Upper lobe of left lung (tissue), 6 donors: ENCODE measurements at regions not wholly inside any gene's neighbourhood (a gene's known extent, or its start where the extent isn't known, plus 50 kb on each side); places are given as distances from the start of the nearest gene placed in this dataset.

Experiments
- ATAC-seq, 2 donors: fragments of 200-7000 bp; cut with Tn5 transposase; one replicate each; pipeline ENCODE4 v1.9.1; 2022; ENCODE audit warnings: mild to moderate bottlenecking in 2 of 2, moderate library complexity in 2 of 2; ENCODE audit not compliant: low FRiP score in 2 of 2
- DNase-seq, 2 donors: peaks; one replicate each; pipeline ENCODE4 v3.0.0-alpha.2; 2019 to 2020
- H3K27ac ChIP-seq, 4 donors: fragments of 200-600 bp; sonication (generic); one replicate each; pipeline ENCODE4 v1.5.1; 2016 to 2019
- H3K27me3 ChIP-seq, 4 donors: fragments of 200-600 bp; sonication (generic); one replicate each; pipeline ENCODE4 v1.5.1; 2017 to 2019
- H3K36me3 ChIP-seq, 4 donors: fragments of 200-600 bp; sonication (generic); one replicate each; pipeline ENCODE4 v1.5.1; 2016 to 2019
- H3K4me1 ChIP-seq, 4 donors: fragments of 200-600 bp; sonication (generic); one replicate each; pipeline ENCODE4 v1.5.1; 2018 to 2019
- H3K4me3 ChIP-seq, 4 donors: fragments of 200-600 bp; sonication (generic); one replicate each; pipeline ENCODE4 v1.5.1; 2017 to 2019; ENCODE audit warnings: mild to moderate bottlenecking in 2 of 4, moderate library complexity in 1 of 4
- H3K9me3 ChIP-seq, 4 donors: fragments of 200-600 bp; sonication (generic); one replicate each; pipeline ENCODE4 v1.5.1; 2018 to 2019
- EP300 ChIP-seq, 4 donors: sonication (generic); formaldehyde crosslinking; IDR thresholded peaks; one replicate each; pipeline ENCODE4 v1.5.1; 2017; ENCODE audit warnings: antibody characterized with exemption in 4 of 4, control low read depth in 2 of 4
- POLR2A ChIP-seq, 4 donors: fragments of 450-650 bp; IDR thresholded peaks; one replicate each; pipeline ENCODE4 v1.5.1; 2016 to 2017; ENCODE audit warnings: antibody characterized with exemption in 4 of 4, mild to moderate bottlenecking in 2 of 4
- POLR2AphosphoS5 ChIP-seq, 2 donors: sonication (generic); formaldehyde crosslinking; IDR thresholded peaks; one replicate each; pipeline ENCODE4 v1.5.1; 2017; ENCODE audit warnings: antibody characterized with exemption in 2 of 2
- WGBS, 2 donors: methylation state at CpG; one replicate each; pipeline ENCODE4 v1.1.5; 2017 to 2018; 5-methylcytosine and 5-hydroxymethylcytosine counted together
- TF ChIP-seq, protein P1 (sequence below), 6 experiments: fragments of 450-650 bp in 4 of 6; fragments of 200-600 bp in 2 of 6; sonication (generic) in 2 of 6; IDR thresholded peaks; one replicate each; pipeline ENCODE4 v1.5.1; 2016 to 2019; ENCODE audit warnings: antibody characterized with exemption in 6 of 6
- donor health status: DM: no; HTN: no; CAD: no; lungs with moderate emphysema.
- donor health status: DM: no; HTN: yes; CAD: no; lungs with severe emphysema.

DNA sequence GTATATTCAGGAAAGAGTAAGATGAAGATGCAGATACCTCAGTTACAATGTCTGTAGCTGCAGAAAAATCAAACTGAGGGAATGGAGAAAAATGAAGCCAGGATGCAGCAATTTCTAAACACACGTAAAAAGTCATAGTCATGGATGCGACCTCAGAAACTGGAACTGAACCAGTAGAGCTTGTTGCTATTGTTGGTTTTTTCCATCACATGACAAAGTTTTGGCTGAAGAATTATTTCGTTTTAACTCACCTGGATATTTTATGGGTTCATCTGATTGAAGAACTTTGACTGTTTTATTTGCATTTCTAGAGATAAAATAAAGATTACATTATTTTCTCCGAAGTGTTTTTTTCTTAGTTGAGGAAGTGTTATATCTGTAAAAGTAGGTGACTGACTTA is 591.2 kb downstream of the ZBBX start:
- Histone ChIP-seq H3K4me1 (no peaks in the 10 kb centered on the region), H3K36me3 (no peaks in the 10 kb centered on the region), H3K9me3 (no peaks in the 10 kb centered on the region), H3K27ac (no peak overlapping the region), H3K4me3 (no peak overlapping the region), H3K27me3 (no peaks in the 10 kb centered on the region)
- ATAC-seq (no peak), DNase-seq (no peak)
- WGBS, 2 donors: 75 to 83% methylated on average over 4 of the region's 4 CpGs
- TF ChIP-seq POLR2AphosphoS5 (IDR thresholded peaks at IDR 0.05): no peak
- TF ChIP-seq POLR2A (IDR thresholded peaks at IDR 0.05): no peak
- no peak for TF ChIP-seq EP300 (IDR thresholded peaks at IDR 0.05)
- TF ChIP-seq, protein P1, sequence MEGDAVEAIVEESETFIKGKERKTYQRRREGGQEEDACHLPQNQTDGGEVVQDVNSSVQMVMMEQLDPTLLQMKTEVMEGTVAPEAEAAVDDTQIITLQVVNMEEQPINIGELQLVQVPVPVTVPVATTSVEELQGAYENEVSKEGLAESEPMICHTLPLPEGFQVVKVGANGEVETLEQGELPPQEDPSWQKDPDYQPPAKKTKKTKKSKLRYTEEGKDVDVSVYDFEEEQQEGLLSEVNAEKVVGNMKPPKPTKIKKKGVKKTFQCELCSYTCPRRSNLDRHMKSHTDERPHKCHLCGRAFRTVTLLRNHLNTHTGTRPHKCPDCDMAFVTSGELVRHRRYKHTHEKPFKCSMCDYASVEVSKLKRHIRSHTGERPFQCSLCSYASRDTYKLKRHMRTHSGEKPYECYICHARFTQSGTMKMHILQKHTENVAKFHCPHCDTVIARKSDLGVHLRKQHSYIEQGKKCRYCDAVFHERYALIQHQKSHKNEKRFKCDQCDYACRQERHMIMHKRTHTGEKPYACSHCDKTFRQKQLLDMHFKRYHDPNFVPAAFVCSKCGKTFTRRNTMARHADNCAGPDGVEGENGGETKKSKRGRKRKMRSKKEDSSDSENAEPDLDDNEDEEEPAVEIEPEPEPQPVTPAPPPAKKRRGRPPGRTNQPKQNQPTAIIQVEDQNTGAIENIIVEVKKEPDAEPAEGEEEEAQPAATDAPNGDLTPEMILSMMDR (IDR thresholded peaks at IDR 0.05): no peak

DNA sequence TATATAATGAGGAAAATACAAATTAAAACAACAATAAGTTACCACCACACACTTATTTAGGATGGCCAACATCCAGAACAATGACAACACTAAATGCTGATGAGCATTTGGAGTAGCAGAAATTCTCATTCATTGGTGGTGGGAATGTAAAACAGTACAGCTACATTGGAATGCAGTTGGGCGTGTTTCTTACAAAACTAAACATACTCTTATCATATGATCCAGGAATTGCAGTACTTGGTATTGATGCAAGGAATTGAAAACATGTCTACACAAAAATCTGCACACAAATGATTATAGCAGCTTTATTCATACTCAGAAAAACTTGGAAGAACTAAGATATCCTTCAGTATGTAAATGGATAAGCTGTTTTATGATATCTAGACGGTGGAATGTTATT is 594.2 kb downstream of the ZBBX start:
- Histone ChIP-seq H3K27me3 (no peaks in the 10 kb centered on the region), H3K4me1 (no peaks in the 10 kb centered on the region), H3K27ac (no peak overlapping the region), H3K4me3 (no peak overlapping the region), H3K9me3 (peaks cover 0 to 4% (median 0%) of the 10 kb centered on the region in 4 donors), H3K36me3 (no peaks in the 10 kb centered on the region)
- DNase-seq (no peak), ATAC-seq (no peak)
- 22 to 46% methylated on average over 2 of the region's 2 CpGs for WGBS, 2 donors
- TF ChIP-seq EP300 (IDR thresholded peaks at IDR 0.05) (no peak), POLR2A (IDR thresholded peaks at IDR 0.05) (no peak), POLR2AphosphoS5 (IDR thresholded peaks at IDR 0.05) (no peak)
- TF ChIP-seq, protein P1 (IDR thresholded peaks at IDR 0.05): no peak

DNA sequence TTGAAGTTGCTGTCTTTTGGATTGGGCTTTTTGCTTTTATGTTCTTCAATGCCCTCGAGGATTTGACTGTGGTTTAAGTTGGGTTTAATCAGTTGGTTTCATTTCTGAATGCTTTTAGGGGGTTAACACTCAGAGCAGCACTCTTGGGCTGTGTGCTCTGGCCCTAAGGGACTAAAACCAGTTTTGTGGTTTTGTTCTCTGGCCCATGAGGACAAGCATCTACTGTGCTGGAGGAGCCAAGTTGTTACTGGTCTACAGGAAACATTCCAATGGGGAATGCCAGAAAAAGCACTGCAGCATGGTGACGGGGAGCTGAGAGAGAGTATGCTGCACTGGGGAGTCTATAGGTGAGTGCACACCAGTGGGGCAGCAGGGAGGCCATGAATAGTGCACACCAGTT is 596.9 kb downstream of the ZBBX start:
- Histone ChIP-seq H3K27me3 (no peaks in the 10 kb centered on the region), H3K9me3 (peaks cover 0 to 4% (median 0%) of the 10 kb centered on the region in 4 donors), H3K4me1 (no peaks in the 10 kb centered on the region), H3K36me3 (no peaks in the 10 kb centered on the region), H3K27ac (no peak overlapping the region), H3K4me3 (no peak overlapping the region)
- 65 to 66% methylated on average over 2 of the region's 2 CpGs for WGBS, 2 donors
- ATAC-seq (no peak), DNase-seq (no peak)
- no peak for TF ChIP-seq EP300 (IDR thresholded peaks at IDR 0.05)
- TF ChIP-seq POLR2AphosphoS5 (IDR thresholded peaks at IDR 0.05): no peak
- no peak for TF ChIP-seq POLR2A (IDR thresholded peaks at IDR 0.05)
- TF ChIP-seq, protein P1 (IDR thresholded peaks at IDR 0.05): no peak

DNA sequence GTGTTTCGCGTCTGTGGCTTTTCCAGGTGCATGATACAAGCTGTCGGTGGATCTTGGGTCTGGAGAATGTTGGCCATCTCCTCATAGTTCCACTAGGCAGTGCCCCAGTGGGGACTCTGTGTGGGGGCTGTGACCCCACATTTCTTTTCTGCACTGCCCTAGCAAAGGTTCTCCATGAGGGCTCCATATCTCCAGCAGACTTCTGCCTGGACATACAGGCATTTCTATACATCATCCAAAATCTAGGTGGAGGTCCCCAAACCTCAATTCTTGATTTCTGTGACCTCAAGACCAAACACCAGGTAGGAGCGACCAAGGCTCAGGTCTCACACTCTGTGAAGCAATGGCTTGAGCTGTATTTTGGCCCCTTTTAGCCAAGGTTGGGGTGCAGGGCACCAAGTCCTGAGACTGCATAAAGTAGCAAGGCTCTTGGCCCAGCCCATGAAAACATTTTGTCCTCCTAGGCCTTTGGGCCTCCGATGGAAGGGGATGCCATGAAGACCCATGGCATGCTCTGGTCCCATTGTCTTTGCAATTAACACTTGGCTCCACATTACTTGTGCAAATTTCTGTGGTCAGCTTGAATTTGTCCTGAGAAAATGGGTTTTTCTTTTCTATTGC is 615.3 kb downstream of the ZBBX start:
- Histone ChIP-seq H3K27me3 (no peaks in the 10 kb centered on the region), H3K4me3 (no peak overlapping the region), H3K4me1 (no peaks in the 10 kb centered on the region), H3K36me3 (no peaks in the 10 kb centered on the region), H3K27ac (no peak overlapping the region), H3K9me3 (peaks cover 0 to 17% (median 7%) of the 10 kb centered on the region in 4 donors)
- ATAC-seq: no peak
- no peak for DNase-seq
- TF ChIP-seq, protein P1 (IDR thresholded peaks at IDR 0.05): no peak
- 73 to 92% methylated on average over 5 of the region's 5 CpGs for WGBS, 2 donors
